ENCODE measurements at regions not wholly inside any gene's neighbourhood (a gene's known extent, or its start where the extent isn't known, plus 50 kb on each side); places are given as distances from the start of the nearest gene placed in this dataset.

DNA sequence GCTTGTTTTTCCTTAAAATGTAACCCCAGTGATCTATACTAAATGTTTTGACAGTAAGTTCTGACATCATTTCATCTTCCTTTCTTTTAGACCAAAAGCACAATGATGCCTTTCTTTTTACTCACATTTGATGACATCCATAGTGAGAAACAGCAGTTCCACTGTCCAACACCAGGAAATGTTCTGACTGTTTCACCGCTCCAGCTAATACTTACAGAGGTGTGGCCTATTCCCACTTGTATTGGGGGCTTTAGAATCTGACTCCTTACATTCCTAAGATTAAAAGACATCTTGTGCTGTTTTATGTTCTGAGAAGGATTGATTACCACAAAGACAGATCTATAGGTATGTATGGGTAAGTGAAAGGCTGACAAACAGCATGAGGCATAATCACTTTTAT is 1018.2 kb upstream of the PRMT6 start:
- H3K4me3 ChIP-seq (replicated peaks; ENCODE audit: low read depth, low read length): no peak overlapping the region
- no peak for TF ChIP-seq CTCF (IDR thresholded peaks at IDR 0.05; ENCODE audit: low read depth, low read length, missing control alignments)
- no peak for DNase-seq (ENCODE audit: extremely low read depth, low read depth)

GRCh38 chr1:106043971-106044370 is 1012.5 kb upstream of the PRMT6 start:
- no peak for DNase-seq (ENCODE audit: extremely low read depth, low read depth)
- TF ChIP-seq CTCF (IDR thresholded peaks at IDR 0.05; ENCODE audit: low read depth, low read length, missing control alignments): no peak
- H3K4me3 ChIP-seq (replicated peaks; ENCODE audit: low read depth, low read length): no peak overlapping the region

DNA sequence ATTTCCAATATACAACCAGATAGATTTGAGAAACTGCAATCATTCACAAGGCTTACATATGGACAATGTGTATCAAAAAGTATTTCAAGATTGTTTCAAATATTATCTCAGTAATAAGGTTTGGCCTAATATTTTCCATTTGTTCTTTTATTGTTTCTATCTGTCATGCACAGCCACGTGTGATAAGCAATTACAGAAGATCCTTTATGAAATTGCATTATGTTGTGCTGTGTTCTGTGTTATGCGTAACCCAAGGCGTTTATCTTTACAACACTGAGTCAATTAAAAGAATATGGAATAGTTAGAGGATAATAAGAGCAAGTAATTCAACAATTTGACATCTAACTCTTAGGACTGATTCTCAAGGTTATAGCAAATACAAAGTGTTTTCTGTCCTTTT is 1009.3 kb upstream of the PRMT6 start:
- no peak for DNase-seq (ENCODE audit: extremely low read depth, low read depth)
- H3K4me3 ChIP-seq (replicated peaks; ENCODE audit: low read depth, low read length): no peak overlapping the region
- TF ChIP-seq CTCF (IDR thresholded peaks at IDR 0.05; ENCODE audit: low read depth, low read length, missing control alignments): no peak

DNA sequence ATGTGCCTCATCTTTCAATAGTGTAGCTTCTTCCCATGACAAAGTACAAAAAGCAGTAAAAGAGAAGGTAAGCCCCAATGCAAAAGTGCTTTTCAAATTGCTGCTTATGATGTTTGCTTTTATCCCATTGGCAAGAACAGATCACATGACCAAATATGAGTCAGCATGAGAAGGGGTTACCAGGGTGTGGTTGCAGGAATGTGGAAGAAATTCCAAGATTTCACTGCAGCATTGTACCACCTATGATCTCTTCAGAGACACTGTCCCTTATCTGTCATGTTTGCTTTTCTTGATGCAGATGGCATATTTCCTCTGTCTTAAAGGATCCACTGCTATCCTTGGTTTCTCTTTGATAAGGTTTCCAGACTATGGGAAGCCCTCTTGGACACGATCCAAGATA is 1006.9 kb upstream of the PRMT6 start:
- H3K4me3 ChIP-seq (replicated peaks; ENCODE audit: low read depth, low read length): no peak overlapping the region
- no peak for TF ChIP-seq CTCF (IDR thresholded peaks at IDR 0.05; ENCODE audit: low read depth, low read length, missing control alignments)
- DNase-seq (ENCODE audit: extremely low read depth, low read depth): no peak

DNA sequence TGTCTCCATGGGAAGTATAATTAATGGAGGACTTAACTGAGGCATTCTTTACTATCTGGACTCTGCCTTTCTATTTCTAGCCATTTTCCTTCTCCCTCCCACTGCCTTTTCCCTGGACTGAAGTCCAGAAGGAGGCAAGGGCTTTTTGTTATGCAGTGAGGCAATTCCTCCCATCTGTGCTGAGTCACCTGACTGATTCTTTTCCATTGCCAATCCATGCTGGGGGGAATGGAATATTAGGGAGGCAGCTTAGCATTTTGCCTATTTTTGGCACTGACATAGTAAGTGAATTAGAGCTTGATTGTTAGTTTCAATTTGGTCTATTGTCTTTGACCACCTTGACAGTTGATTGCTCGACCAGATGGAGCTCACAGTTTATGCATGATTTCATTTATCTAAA is 1000.6 kb upstream of the PRMT6 start:
- no peak overlapping the region for H3K4me3 ChIP-seq (replicated peaks; ENCODE audit: low read depth, low read length)
- TF ChIP-seq CTCF (IDR thresholded peaks at IDR 0.05; ENCODE audit: low read depth, low read length, missing control alignments): no peak
- no peak for DNase-seq (ENCODE audit: extremely low read depth, low read depth)

DNA sequence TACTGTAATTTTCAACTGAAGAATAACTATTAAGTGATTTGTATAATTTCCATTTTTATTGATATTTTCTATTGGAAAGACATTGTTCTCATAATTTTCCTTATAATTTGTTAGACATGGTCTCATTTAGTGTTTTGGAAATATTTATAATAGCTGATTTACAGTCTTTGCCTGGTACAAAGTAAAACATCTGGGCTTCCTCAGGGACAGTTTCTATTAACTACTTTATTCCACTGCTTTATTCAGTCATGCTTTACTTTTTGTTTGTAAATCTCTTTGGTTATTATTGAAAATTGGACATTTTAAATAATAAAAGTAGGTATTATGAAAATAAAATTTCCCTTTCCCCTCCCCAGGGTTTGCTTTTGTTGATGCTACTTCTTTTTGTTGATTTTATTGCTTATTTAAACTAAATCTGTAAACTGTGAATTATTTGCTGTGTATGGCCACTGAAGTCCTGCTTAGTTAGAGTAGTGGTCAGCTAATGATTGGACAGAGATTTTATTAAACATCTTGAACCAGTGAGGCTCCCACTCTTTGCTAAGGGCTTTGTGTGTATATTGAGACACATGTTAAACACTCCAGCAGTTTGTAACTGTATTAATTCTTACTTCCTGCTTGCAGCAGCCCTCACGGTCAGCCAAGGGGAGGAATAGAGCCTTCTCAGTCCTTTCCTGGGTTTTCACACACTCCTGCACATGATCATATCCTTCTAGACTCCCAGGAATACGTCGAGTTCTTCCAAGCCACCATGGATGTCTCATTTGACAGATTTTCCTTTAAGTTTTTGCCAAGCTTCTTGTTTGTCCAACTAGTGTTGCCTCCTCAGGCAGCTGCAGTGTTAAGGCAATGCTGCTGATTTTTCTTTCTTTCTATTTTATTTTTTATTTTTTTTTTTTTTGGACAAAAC is 994.6 kb upstream of the PRMT6 start:
- no peak overlapping the region for H3K4me3 ChIP-seq (replicated peaks; ENCODE audit: low read depth, low read length)
- DNase-seq (ENCODE audit: extremely low read depth, low read depth): no peak
- TF ChIP-seq CTCF (IDR thresholded peaks at IDR 0.05; ENCODE audit: low read depth, low read length, missing control alignments): no peak
